GM12878 (cell line): ENCODE measurements at regions not wholly inside any gene's neighbourhood (a gene's known extent, or its start where the extent isn't known, plus 50 kb on each side); places are given as distances from the start of the nearest gene placed in this dataset.
A peak's percentile ranks its signal among the peaks of the same experiment; 100 is the strongest.

ENCODE experiments used
- EP300 ChIP-seq, 2 experiments: fragments of 150-350 bp in 1 of 2; IDR thresholded peaks; 2 replicates each; pipeline ENCODE4 v1.6.1; 2011 to 2012; ENCODE audit warnings: low read depth in 2 of 2, low read length in 2 of 2, borderline replicate concordance in 1 of 2, improper control_type of control experiment in 1 of 2, inconsistent platforms in 1 of 2; ENCODE audit not compliant: control insufficient read depth in 1 of 2
- FOXM1 ChIP-seq: IDR thresholded peaks from 2 replicates; pipeline ENCODE4 v1.6.1; 2012; ENCODE audit warnings: low read depth, mild to moderate bottlenecking, inconsistent platforms, low read length, moderate library complexity
- HDGF ChIP-seq: fragments of 450-650 bp; IDR thresholded peaks from 2 replicates; pipeline ENCODE4 v1.6.1; 2016; ENCODE audit warnings: antibody characterized with exemption
- IKZF1 ChIP-seq: fragments of 450-650 bp; conservative IDR thresholded peaks from 2 replicates; pipeline ENCODE4 v1.6.1; 2017; ENCODE audit warnings: antibody characterized with exemption, mild to moderate bottlenecking
- NBN ChIP-seq: fragments of 450-650 bp; IDR thresholded peaks from 2 replicates; pipeline ENCODE4 v1.6.1; 2016
- SUZ12 ChIP-seq: fragments of 200-600 bp; sonication (generic); IDR thresholded peaks from one replicate; pipeline ENCODE4 v1.6.1; 2018; ENCODE audit warnings: antibody characterized with exemption, mild to moderate bottlenecking; ENCODE audit not compliant: unreplicated experiment
- ZBED1 ChIP-seq: IDR thresholded peaks from 2 replicates; pipeline ENCODE4 v1.6.1; 2016; ENCODE audit warnings: borderline replicate concordance
- ZNF24 ChIP-seq: fragments of 450-650 bp; IDR thresholded peaks from 2 replicates; pipeline ENCODE4 v1.6.1; 2017; ENCODE audit warnings: antibody characterized with exemption, mild to moderate bottlenecking
- TF ChIP-seq, protein P1 (sequence below): IDR thresholded peaks from 2 replicates; pipeline ENCODE4 v1.6.1; 2011; ENCODE audit warnings: mild to moderate bottlenecking, low read depth, low read length, moderate library complexity; ENCODE audit not compliant: insufficient replicate concordance
- TF ChIP-seq, protein P2 (sequence below): IDR thresholded peaks from 2 replicates; pipeline ENCODE4 v1.6.1; 2011; ENCODE audit warnings: borderline replicate concordance, low read depth, mild to moderate bottlenecking, moderate library complexity, low read length; ENCODE audit not compliant: insufficient read depth, poor library complexity, severe bottlenecking
- TF ChIP-seq, protein P3 (sequence below): fragments of 450-650 bp; IDR thresholded peaks from 2 replicates; pipeline ENCODE4 v1.6.1; 2018; ENCODE audit warnings: borderline replicate concordance, mild to moderate bottlenecking; ENCODE audit not compliant: partially characterized antibody
- TF ChIP-seq, protein P4 (sequence below): IDR thresholded peaks from 2 replicates; pipeline ENCODE4 v1.6.1; 2011; ENCODE audit warnings: borderline replicate concordance, low read depth, mild to moderate bottlenecking, moderate library complexity, mixed read lengths, low read length; ENCODE audit not compliant: insufficient read depth; ENCODE audit errors: extremely low read length
- TF ChIP-seq, protein P5 (sequence below): fragments of 150-350 bp; IDR thresholded peaks from 2 replicates; pipeline ENCODE4 v1.6.1; 2014; ENCODE audit warnings: mild to moderate bottlenecking, low read depth, low read length

DNA sequence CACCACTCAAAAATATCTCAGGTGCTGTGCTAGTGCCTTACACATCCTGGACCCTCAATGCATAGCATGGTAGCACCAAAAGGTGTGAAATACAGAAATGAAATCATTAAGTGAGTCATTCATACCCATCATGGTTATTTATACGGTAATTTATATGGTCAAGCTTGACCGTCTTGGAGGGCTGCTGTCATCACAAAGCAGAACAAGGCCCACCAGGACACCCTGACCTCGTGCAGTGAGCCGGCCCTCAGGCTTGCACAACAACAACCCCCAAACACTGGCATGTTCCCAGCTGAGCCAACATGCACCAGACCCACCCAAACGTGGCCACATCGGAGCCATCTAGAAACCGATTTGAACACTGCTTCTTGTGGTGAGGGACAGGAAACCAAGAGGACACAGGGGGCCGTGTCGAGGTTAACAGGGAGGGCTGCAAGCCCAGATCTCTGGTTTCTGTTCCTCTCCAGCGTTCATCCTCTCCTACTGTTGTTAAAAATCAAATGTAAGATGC, 378.5 kb upstream of the ID2 start (continued):
- TF ChIP-seq FOXM1 (peak; percentile 98), ZBED1 (peak; percentile 91; the same call in 1 of the 2 replicates), ZNF24 (peak; percentile 76), SUZ12 (no peak), NBN (peak; percentile 89), HDGF (no peak), EP300 (IDR thresholded peaks at IDR 0.05; ENCODE audit: borderline replicate concordance in 1 of 2, control insufficient read depth in 1 of 2, low read depth in 2 of 2, low read length in 2 of 2) (peak; percentile 92 to 94), IKZF1 (peak; percentile 96)
- TF ChIP-seq, protein P1, sequence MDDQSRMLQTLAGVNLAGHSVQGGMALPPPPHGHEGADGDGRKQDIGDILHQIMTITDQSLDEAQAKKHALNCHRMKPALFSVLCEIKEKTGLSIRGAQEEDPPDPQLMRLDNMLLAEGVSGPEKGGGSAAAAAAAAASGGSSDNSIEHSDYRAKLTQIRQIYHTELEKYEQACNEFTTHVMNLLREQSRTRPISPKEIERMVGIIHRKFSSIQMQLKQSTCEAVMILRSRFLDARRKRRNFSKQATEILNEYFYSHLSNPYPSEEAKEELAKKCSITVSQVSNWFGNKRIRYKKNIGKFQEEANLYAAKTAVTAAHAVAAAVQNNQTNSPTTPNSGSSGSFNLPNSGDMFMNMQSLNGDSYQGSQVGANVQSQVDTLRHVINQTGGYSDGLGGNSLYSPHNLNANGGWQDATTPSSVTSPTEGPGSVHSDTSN = peak; percentile 27
- TF ChIP-seq, protein P2, sequence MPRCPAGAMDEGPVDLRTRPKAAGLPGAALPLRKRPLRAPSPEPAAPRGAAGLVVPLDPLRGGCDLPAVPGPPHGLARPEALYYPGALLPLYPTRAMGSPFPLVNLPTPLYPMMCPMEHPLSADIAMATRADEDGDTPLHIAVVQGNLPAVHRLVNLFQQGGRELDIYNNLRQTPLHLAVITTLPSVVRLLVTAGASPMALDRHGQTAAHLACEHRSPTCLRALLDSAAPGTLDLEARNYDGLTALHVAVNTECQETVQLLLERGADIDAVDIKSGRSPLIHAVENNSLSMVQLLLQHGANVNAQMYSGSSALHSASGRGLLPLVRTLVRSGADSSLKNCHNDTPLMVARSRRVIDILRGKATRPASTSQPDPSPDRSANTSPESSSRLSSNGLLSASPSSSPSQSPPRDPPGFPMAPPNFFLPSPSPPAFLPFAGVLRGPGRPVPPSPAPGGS = peak; percentile 94
- TF ChIP-seq, protein P3, sequence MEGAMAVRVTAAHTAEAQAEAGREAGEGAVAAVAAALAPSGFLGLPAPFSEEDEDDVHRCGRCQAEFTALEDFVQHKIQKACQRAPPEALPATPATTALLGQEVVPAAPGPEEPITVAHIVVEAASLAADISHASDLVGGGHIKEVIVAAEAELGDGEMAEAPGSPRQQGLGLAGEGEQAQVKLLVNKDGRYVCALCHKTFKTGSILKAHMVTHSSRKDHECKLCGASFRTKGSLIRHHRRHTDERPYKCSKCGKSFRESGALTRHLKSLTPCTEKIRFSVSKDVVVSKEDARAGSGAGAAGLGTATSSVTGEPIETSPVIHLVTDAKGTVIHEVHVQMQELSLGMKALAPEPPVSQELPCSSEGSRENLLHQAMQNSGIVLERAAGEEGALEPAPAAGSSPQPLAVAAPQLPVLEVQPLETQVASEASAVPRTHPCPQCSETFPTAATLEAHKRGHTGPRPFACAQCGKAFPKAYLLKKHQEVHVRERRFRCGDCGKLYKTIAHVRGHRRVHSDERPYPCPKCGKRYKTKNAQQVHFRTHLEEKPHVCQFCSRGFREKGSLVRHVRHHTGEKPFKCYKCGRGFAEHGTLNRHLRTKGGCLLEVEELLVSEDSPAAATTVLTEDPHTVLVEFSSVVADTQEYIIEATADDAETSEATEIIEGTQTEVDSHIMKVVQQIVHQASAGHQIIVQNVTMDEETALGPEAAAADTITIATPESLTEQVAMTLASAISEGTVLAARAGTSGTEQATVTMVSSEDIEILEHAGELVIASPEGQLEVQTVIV = no peak
- TF ChIP-seq, protein P4, sequence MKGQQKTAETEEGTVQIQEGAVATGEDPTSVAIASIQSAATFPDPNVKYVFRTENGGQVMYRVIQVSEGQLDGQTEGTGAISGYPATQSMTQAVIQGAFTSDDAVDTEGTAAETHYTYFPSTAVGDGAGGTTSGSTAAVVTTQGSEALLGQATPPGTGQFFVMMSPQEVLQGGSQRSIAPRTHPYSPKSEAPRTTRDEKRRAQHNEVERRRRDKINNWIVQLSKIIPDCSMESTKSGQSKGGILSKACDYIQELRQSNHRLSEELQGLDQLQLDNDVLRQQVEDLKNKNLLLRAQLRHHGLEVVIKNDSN = no peak
- TF ChIP-seq, protein P5, sequence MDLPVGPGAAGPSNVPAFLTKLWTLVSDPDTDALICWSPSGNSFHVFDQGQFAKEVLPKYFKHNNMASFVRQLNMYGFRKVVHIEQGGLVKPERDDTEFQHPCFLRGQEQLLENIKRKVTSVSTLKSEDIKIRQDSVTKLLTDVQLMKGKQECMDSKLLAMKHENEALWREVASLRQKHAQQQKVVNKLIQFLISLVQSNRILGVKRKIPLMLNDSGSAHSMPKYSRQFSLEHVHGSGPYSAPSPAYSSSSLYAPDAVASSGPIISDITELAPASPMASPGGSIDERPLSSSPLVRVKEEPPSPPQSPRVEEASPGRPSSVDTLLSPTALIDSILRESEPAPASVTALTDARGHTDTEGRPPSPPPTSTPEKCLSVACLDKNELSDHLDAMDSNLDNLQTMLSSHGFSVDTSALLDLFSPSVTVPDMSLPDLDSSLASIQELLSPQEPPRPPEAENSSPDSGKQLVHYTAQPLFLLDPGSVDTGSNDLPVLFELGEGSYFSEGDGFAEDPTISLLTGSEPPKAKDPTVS = no peak
